ENCODE measurements at regions not wholly inside any gene's neighbourhood (a gene's known extent, or its start where the extent isn't known, plus 50 kb on each side); places are given as distances from the start of the nearest gene placed in this dataset.

DNA sequence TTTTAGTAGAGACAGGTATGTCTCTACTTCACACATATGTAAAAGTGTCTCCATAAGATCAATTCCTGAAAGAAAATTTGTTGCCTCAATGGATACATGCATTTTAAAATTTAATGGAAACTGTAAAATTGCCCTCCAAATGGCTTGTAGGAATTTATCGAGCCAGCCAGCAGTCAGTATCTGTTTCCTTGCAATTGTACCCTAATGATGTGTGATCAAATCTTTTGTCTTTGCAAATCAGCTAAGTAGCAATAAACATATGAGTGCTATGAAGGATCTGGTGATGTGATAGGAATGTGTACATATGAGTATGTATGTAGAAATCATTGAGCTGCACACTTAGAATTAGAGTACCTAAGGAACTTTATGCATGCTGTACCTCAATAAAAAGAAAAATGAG is 253.0 kb downstream of the MAFB start (continued):
- no peak for TF ChIP-seq CHD7 (IDR thresholded peaks at IDR 0.05; ENCODE audit: insufficient replicate concordance, low read length)
- TF ChIP-seq MAFK (IDR thresholded peaks at IDR 0.05; ENCODE audit: low read depth, low read length), result no peak
- TF ChIP-seq RXRA (IDR thresholded peaks at IDR 0.05; ENCODE audit: insufficient read depth, low read depth, low read length), result no peak
- no peak for TF ChIP-seq SP1 (IDR thresholded peaks at IDR 0.05; ENCODE audit: low read depth, low read length)
